Activated T-helper 1 cell treated with Interleukin-2 at 50 U/mL for 16 hours (primary cell): ENCODE measurements at regions not wholly inside any gene's neighbourhood (a gene's known extent, or its start where the extent isn't known, plus 50 kb on each side); places are given as distances from the start of the nearest gene placed in this dataset.
"Not testable (repeated sequence)": the region's sequence is repeated elsewhere in the genome, so short reads cannot be mapped to it uniquely, and the experiment has no call there.

ENCODE experiments used
- DNase-seq: peaks from one replicate; pipeline ENCODE4 v3.0.0-alpha.2; 2020; ENCODE audit warnings: low read depth

GRCh38 chr1:849873-850272, 73.8 kb upstream of the SAMD11 start:
- not testable (repeated sequence) for DNase-seq

- not testable (repeated sequence) for DNase-seq
These were observed 73.4 kb upstream of the SAMD11 start for GRCh38 chr1:850318-850717.

- not testable (repeated sequence) for DNase-seq
These were observed 72.3 kb upstream of the SAMD11 start for GRCh38 chr1:851398-851797.

GRCh38 chr1:851841-852240, 71.9 kb upstream of the SAMD11 start:
- not testable (repeated sequence) for DNase-seq

GRCh38 chr1:855202-855981, 68.3 kb upstream of the SAMD11 start:
- DNase-seq, result not testable (repeated sequence)

- DNase-seq, result not testable (repeated sequence)
These were observed 67.1 kb upstream of the SAMD11 start for GRCh38 chr1:856541-857057.

- DNase-seq, result not testable (repeated sequence)
These were observed 65.6 kb upstream of the SAMD11 start for GRCh38 chr1:857926-858648.

- not testable (repeated sequence) for DNase-seq
These were observed 65.1 kb upstream of the SAMD11 start for GRCh38 chr1:858649-859041.

- not testable (repeated sequence) for DNase-seq
These were observed 62.8 kb upstream of the SAMD11 start for GRCh38 chr1:860941-861340.

GRCh38 chr1:861714-862113, 62.0 kb upstream of the SAMD11 start:
- no peak for DNase-seq

- DNase-seq, result not testable (repeated sequence)
These were observed 61.1 kb upstream of the SAMD11 start for GRCh38 chr1:862601-863000.

- DNase-seq, result not testable (repeated sequence)
These were observed 58.1 kb upstream of the SAMD11 start for GRCh38 chr1:865633-866032.

GRCh38 chr1:866095-866494, 57.6 kb upstream of the SAMD11 start:
- DNase-seq, result no peak

GRCh38 chr1:866631-867299, 57.0 kb upstream of the SAMD11 start:
- not testable (repeated sequence) for DNase-seq

- not testable (repeated sequence) for DNase-seq
These were observed 56.2 kb upstream of the SAMD11 start for GRCh38 chr1:867550-867949.

- DNase-seq, result peak; percentile 80
These were observed 54.1 kb upstream of the SAMD11 start for GRCh38 chr1:869499-870244.
